HepG2 (cell line): ENCODE measurements at regions not wholly inside any gene's neighbourhood (a gene's known extent, or its start where the extent isn't known, plus 50 kb on each side); places are given as distances from the start of the nearest gene placed in this dataset.

ENCODE experiments used
- ATAC-seq: fragments of 200-7000 bp; cut with Tn5 transposase; 3 replicates; pipeline ENCODE4 v1.9.1; 2020; ENCODE audit warnings: mild to moderate bottlenecking, moderate library complexity
- BruUV-seq: library from RNA; stranded (reverse); fragments of 400-500 nt; replicated peaks from 2 replicates; lab custom pipeline; 2021; lab: Mats Ljungman, UMichigan
- CTCF ChIA-PET: fragments of 300-600 bp; formaldehyde crosslinking; extraction: SDS; loops from one replicate; lab custom pipeline; 2021; ENCODE audit warnings: low total read pairs, inconsistent platforms, low intra/inter-chr PET ratio; lab: Yijun Ruan, JAX
- POLR2A ChIA-PET: fragments of 350-600 bp; sonication (Branson Sonifier 250); formaldehyde crosslinking; loops from one replicate; lab custom pipeline; 2020; ENCODE audit warnings: antibody characterized with exemption, inconsistent platforms; lab: Yijun Ruan, JAX
- DNase-seq: peaks from one replicate; pipeline ENCODE4 v3.0.0-alpha.2; 2015; ENCODE audit warnings: low spot score
- FAIRE-seq: peaks from 3 replicates; lab custom pipeline; 2011; peaks lifted over from hg19 to GRCh38; lab: Jason Lieb, UNC
- H2AFZ ChIP-seq: one replicate; pipeline ENCODE4 v1.6.1; 2011; ENCODE audit warnings: low read length, inconsistent platforms
- H3K27ac ChIP-seq: fragments of 300-600 bp; 3 replicates; pipeline ENCODE4 v1.8.0; 2011; ENCODE audit warnings: mixed run types, mild to moderate bottlenecking, mixed read lengths, low read length, inconsistent platforms; ENCODE audit not compliant: insufficient read depth; ENCODE audit errors: extremely low read length
- H3K27me3 ChIP-seq, 2 experiments: fragments of 200-600 bp in 1 of 2; 2 replicates in 1 of 2; 3 replicates in 1 of 2; pipeline versions ENCODE4 v1.6.0 to v1.8.0; 2011; ENCODE audit warnings: low read length in 2 of 2, mild to moderate bottlenecking in 2 of 2, moderate library complexity in 2 of 2, inconsistent platforms in 1 of 2; ENCODE audit not compliant: insufficient read depth in 2 of 2, control insufficient read depth in 1 of 2
- H3K36me3 ChIP-seq, 2 experiments: fragments of 200-600 bp in 1 of 2; replicated peaks in 1 of 2; 2 replicates in 1 of 2; 3 replicates in 1 of 2; pipeline versions ENCODE4 v1.5.1 to v1.8.0; 2011; ENCODE audit warnings: low read length in 2 of 2, inconsistent platforms in 1 of 2; ENCODE audit not compliant: insufficient read depth in 2 of 2, control insufficient read depth in 1 of 2
- H3K4me1 ChIP-seq: 2 replicates; pipeline ENCODE4 v1.5.1; 2012; ENCODE audit warnings: low read length, inconsistent platforms; ENCODE audit not compliant: insufficient read depth
- H3K4me2 ChIP-seq: 2 replicates; pipeline ENCODE4 v1.6.0; 2011; ENCODE audit warnings: low read depth, low read length, inconsistent platforms
- H3K4me3 ChIP-seq, 3 experiments: fragments of 200-600 bp in 1 of 3; sonication (generic), shearing (Covaris generic) in 1 of 3; replicated peaks in 1 of 3; 2 replicates each; pipeline ENCODE4 v1.5.1; 2011 to 2016; ENCODE audit warnings: low read length in 3 of 3, inconsistent platforms in 2 of 3, low read depth in 2 of 3, mild to moderate bottlenecking in 2 of 3, control low read depth in 1 of 3, mixed read lengths in 1 of 3; ENCODE audit not compliant: insufficient read depth in 1 of 3
- H3K79me2 ChIP-seq: one replicate; pipeline ENCODE4 v1.6.1; 2011; ENCODE audit warnings: low read length, inconsistent platforms; ENCODE audit not compliant: insufficient read depth
- H3K9ac ChIP-seq: 2 replicates; pipeline ENCODE4 v1.6.0; 2011; ENCODE audit warnings: mild to moderate bottlenecking, low read depth, low read length, inconsistent platforms; ENCODE audit not compliant: insufficient read depth
- H3K9me3 ChIP-seq: 2 replicates; pipeline ENCODE4 v1.5.1; 2012; ENCODE audit warnings: mild to moderate bottlenecking, low read length
- H4K20me1 ChIP-seq: 2 replicates; pipeline ENCODE4 v1.6.0; 2011; ENCODE audit warnings: inconsistent platforms, mild to moderate bottlenecking, low read length, moderate library complexity; ENCODE audit not compliant: insufficient read depth
- IRF2 ChIP-seq: IDR thresholded peaks from 2 replicates; pipeline ENCODE4 v1.6.1; 2018; ENCODE audit warnings: missing genetic modification reagents, missing compliant biosample characterization
- PLRG1 ChIP-seq: fragments of 450-650 bp; conservative IDR thresholded peaks from 2 replicates; pipeline ENCODE4 v1.6.1; 2016
- SP2 ChIP-seq: sonication (generic); formaldehyde crosslinking; IDR thresholded peaks from 2 replicates; pipeline ENCODE4 v1.5.1; 2020; ENCODE audit warnings: mild to moderate bottlenecking, missing genetic modification reagents
- TAF1 ChIP-seq: sonication (generic); formaldehyde crosslinking; IDR thresholded peaks from 2 replicates; pipeline ENCODE4 v1.4.0; 2020; ENCODE audit warnings: missing genetic modification reagents
- TP53 ChIP-seq: sonication (generic); formaldehyde crosslinking; conservative IDR thresholded peaks from 2 replicates; pipeline ENCODE4 v1.4.0; 2020; ENCODE audit warnings: missing genetic modification reagents
- ZBTB3 ChIP-seq: sonication (generic); formaldehyde crosslinking; IDR thresholded peaks from 2 replicates; pipeline ENCODE4 v1.4.0; 2020; ENCODE audit warnings: low read depth, mild to moderate bottlenecking, moderate library complexity, missing genetic modification reagents, borderline replicate concordance
- ZSCAN20 ChIP-seq: sonication (generic); formaldehyde crosslinking; IDR thresholded peaks from 2 replicates; pipeline ENCODE4 v1.4.0; 2020; ENCODE audit warnings: missing genetic modification reagents, mild to moderate bottlenecking, borderline replicate concordance
- WGBS: methylation state at CpG from one replicate; pipeline ENCODE4 v1.1.6; 2017; ENCODE audit warnings: low lambda C conversion rate; 5-methylcytosine and 5-hydroxymethylcytosine counted together
- in situ Hi-C: cut with HindIII; loops from 2 replicates; pipeline ENCODE4 v1.10.0; 2017; ENCODE audit warnings: low pct_unique_long_range_greater_than_20kb; ENCODE audit not compliant: extremely low pct_ligation_motif_present
- intact Hi-C: fragments of 100-400 bp; cut with micrococcal nuclease; formaldehyde crosslinking; loops from one replicate; pipeline ENCODE4 v1.10.0; 2022; ENCODE audit not compliant: unreplicated experiment
- TF ChIP-seq, protein P1 (sequence below): sonication (generic); formaldehyde crosslinking; IDR thresholded peaks from 2 replicates; pipeline ENCODE4 v1.8.1; 2023; ENCODE audit warnings: missing genetic modification reagents, mild to moderate bottlenecking, borderline replicate concordance
- TF ChIP-seq, protein P2 (sequence below): sonication (generic); formaldehyde crosslinking; IDR thresholded peaks from 2 replicates; pipeline ENCODE4 v1.8.0; 2022; ENCODE audit warnings: mild to moderate bottlenecking, missing genetic modification reagents; ENCODE audit not compliant: insufficient replicate concordance
- TF ChIP-seq, protein P3 (sequence below): sonication (generic); formaldehyde crosslinking; IDR thresholded peaks from 2 replicates; pipeline ENCODE4 v1.9.0; 2021; ENCODE audit warnings: missing genetic modification reagents, mild to moderate bottlenecking, borderline replicate concordance
- TF ChIP-seq, protein P4 (sequence below): sonication (generic); formaldehyde crosslinking; conservative IDR thresholded peaks from 2 replicates; pipeline ENCODE4 v1.4.0; 2020; ENCODE audit warnings: missing genetic modification reagents

DNA sequence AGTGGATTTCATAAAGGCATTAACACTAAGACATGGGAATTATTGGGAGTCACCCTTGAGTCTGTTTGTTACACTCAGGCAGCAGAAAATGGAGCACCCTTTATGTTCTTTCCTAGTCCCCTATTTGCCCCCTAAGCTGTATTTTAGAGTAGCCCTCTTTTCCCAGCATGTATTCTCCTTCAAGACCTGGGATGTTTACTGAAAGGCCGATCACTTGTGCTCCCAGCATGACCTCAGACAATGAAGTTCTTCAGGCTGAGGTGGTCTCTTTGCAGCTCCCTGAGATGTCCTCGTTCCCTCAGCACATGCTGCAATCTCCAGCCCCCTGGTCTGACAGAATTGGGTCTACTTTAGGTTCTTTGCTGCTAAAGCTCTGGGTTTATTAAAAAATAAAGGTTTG lies 169.7 kb downstream of the YTHDC2 start (continued):
- TF ChIP-seq, protein P1, sequence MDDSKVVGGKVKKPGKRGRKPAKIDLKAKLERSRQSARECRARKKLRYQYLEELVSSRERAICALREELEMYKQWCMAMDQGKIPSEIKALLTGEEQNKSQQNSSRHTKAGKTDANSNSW (CRISPR knock-in tag) = no peak
- TF ChIP-seq TP53 (CRISPR knock-in tag) (no peak), TAF1 (no peak), ZBTB3 (CRISPR knock-in tag) (no peak), ZSCAN20 (CRISPR knock-in tag) (no peak), IRF2 (CRISPR knock-in tag) (no peak)
- TF ChIP-seq, protein P2, sequence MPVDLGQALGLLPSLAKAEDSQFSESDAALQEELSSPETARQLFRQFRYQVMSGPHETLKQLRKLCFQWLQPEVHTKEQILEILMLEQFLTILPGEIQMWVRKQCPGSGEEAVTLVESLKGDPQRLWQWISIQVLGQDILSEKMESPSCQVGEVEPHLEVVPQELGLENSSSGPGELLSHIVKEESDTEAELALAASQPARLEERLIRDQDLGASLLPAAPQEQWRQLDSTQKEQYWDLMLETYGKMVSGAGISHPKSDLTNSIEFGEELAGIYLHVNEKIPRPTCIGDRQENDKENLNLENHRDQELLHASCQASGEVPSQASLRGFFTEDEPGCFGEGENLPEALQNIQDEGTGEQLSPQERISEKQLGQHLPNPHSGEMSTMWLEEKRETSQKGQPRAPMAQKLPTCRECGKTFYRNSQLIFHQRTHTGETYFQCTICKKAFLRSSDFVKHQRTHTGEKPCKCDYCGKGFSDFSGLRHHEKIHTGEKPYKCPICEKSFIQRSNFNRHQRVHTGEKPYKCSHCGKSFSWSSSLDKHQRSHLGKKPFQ (CRISPR knock-in tag) = no peak

DNA sequence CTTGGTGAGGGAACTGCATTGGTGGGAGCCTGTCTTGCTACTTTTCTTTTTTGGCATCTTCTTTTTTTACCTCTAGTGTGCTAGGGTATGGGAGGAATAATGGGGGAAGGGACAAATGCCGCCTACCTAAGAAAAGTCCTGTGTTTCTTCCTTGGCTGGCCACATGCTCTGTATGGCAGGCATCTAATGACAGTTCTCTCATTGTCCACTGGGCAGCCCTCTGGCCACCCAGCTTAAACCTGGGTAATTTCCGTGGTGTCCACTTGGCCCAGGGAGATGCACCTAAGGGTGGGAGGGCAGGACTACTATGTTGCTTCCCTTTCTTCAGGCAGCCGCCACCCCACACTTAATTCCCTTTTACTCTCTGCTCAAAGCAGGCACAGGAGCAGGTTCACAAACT lies 173.1 kb downstream of the YTHDC2 start:
- Histone ChIP-seq H3K4me2 (no peak overlapping the region), H3K79me2 (no peaks in the 10 kb centered on the region), H3K27me3 (no peaks in the 10 kb centered on the region), H2AFZ (no peak overlapping the region), H4K20me1 (no peaks in the 10 kb centered on the region), H3K9ac (no peak overlapping the region), H3K36me3 (no peaks in the 10 kb centered on the region), H3K9me3 (no peaks in the 10 kb centered on the region), H3K27ac (no peak overlapping the region), H3K4me1 (no peaks in the 10 kb centered on the region), H3K4me3 (no peak overlapping the region)
- TF ChIP-seq, protein P3, sequence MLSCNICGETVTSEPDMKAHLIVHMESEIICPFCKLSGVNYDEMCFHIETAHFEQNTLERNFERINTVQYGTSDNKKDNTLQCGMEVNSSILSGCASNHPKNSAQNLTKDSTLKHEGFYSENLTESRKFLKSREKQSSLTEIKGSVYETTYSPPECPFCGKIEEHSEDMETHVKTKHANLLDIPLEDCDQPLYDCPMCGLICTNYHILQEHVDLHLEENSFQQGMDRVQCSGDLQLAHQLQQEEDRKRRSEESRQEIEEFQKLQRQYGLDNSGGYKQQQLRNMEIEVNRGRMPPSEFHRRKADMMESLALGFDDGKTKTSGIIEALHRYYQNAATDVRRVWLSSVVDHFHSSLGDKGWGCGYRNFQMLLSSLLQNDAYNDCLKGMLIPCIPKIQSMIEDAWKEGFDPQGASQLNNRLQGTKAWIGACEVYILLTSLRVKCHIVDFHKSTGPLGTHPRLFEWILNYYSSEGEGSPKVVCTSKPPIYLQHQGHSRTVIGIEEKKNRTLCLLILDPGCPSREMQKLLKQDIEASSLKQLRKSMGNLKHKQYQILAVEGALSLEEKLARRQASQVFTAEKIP = no peak
- TF ChIP-seq PLRG1 = no peak
- no peak for TF ChIP-seq TAF1
- TF ChIP-seq, protein P4, sequence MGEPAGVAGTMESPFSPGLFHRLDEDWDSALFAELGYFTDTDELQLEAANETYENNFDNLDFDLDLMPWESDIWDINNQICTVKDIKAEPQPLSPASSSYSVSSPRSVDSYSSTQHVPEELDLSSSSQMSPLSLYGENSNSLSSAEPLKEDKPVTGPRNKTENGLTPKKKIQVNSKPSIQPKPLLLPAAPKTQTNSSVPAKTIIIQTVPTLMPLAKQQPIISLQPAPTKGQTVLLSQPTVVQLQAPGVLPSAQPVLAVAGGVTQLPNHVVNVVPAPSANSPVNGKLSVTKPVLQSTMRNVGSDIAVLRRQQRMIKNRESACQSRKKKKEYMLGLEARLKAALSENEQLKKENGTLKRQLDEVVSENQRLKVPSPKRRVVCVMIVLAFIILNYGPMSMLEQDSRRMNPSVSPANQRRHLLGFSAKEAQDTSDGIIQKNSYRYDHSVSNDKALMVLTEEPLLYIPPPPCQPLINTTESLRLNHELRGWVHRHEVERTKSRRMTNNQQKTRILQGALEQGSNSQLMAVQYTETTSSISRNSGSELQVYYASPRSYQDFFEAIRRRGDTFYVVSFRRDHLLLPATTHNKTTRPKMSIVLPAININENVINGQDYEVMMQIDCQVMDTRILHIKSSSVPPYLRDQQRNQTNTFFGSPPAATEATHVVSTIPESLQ (CRISPR knock-in tag) = no peak
- TF ChIP-seq SP2 (CRISPR knock-in tag) = no peak
- TF ChIP-seq, protein P1 (CRISPR knock-in tag) = no peak
- intact Hi-C loops (no loop called here), in situ Hi-C loops (no loop called here)
- ATAC-seq (peak; percentile 53; the same call in 2 of the 3 replicates), DNase-seq (no peak), FAIRE-seq (no peak)
- POLR2A ChIA-PET = no interaction called here
- CTCF ChIA-PET = no interaction called here
- no TSS peak for BruUV-seq
- WGBS = 25% methylated on average over 3 of the region's 3 CpGs
